Keratinocyte (primary cell): ENCODE measurements at regions not wholly inside any gene's neighbourhood (a gene's known extent, or its start where the extent isn't known, plus 50 kb on each side); places are given as distances from the start of the nearest gene placed in this dataset.

Experiments used
- DNase-seq: peaks from one replicate; pipeline ENCODE4 v3.0.0-alpha.2; 2011; ENCODE audit warnings: low read depth, missing footprints, low spot score
- FAIRE-seq: peaks from 2 replicates; lab custom pipeline; 2011; peaks lifted over from hg19 to GRCh38; lab: Jason Lieb, UNC
- H2AFZ ChIP-seq: 2 replicates; pipeline ENCODE4 v1.6.0; 2012; ENCODE audit warnings: low read length, control low read depth, inconsistent platforms; ENCODE audit not compliant: control insufficient read depth
- H3K27ac ChIP-seq: 2 replicates; pipeline ENCODE4 v1.5.1; 2011; ENCODE audit warnings: low read length; ENCODE audit not compliant: control insufficient read depth, insufficient read depth
- H3K27me3 ChIP-seq: 3 replicates; pipeline ENCODE4 v1.6.0; 2011; ENCODE audit warnings: low read length; ENCODE audit not compliant: control insufficient read depth, insufficient read depth; ENCODE audit errors: extremely low read depth
- H3K36me3 ChIP-seq, 2 experiments: 2 replicates in 1 of 2; 3 replicates in 1 of 2; pipeline ENCODE4 v1.5.1; 2011; ENCODE audit warnings: low read length in 2 of 2, mild to moderate bottlenecking in 1 of 2; ENCODE audit not compliant: control insufficient read depth in 2 of 2, insufficient read depth in 2 of 2; ENCODE audit errors: extremely low read depth in 1 of 2
- H3K4me1 ChIP-seq: 3 replicates; pipeline ENCODE4 v1.5.1; 2011; ENCODE audit warnings: low read length; ENCODE audit not compliant: control insufficient read depth, insufficient read depth; ENCODE audit errors: extremely low read depth
- H3K4me2 ChIP-seq: 3 replicates; pipeline ENCODE4 v1.6.0; 2011; ENCODE audit warnings: low read depth, low read length; ENCODE audit not compliant: control insufficient read depth, insufficient read depth; ENCODE audit errors: extremely low read depth
- H3K4me3 ChIP-seq, 3 experiments: fragments of 200-600 bp in 1 of 3; sonication (generic) in 1 of 3; 2 replicates in 2 of 3; 3 replicates in 1 of 3; pipeline ENCODE4 v1.5.1; 2011 to 2016; ENCODE audit warnings: low read length in 3 of 3, mild to moderate bottlenecking in 3 of 3, control low read depth in 2 of 3, inconsistent platforms in 1 of 3, low read depth in 1 of 3, mixed read lengths in 1 of 3, mixed run types in 1 of 3, moderate library complexity in 1 of 3; ENCODE audit not compliant: control insufficient read depth in 2 of 3, insufficient read depth in 2 of 3; ENCODE audit errors: extremely low read depth in 1 of 3
- H3K79me2 ChIP-seq: 2 replicates; pipeline ENCODE4 v1.6.0; 2012; ENCODE audit warnings: low read length; ENCODE audit not compliant: control insufficient read depth, insufficient read depth
- H3K9ac ChIP-seq: 3 replicates; pipeline ENCODE4 v1.6.0; 2011; ENCODE audit warnings: low read length; ENCODE audit not compliant: control insufficient read depth, insufficient read depth; ENCODE audit errors: extremely low read depth
- H3K9me1 ChIP-seq: 3 replicates; pipeline ENCODE4 v1.6.0; 2011; ENCODE audit warnings: low read length; ENCODE audit not compliant: control insufficient read depth, insufficient read depth; ENCODE audit errors: extremely low read depth
- H3K9me3 ChIP-seq: 2 replicates; pipeline ENCODE4 v1.5.1; 2012; ENCODE audit warnings: low read depth, low read length; ENCODE audit not compliant: control insufficient read depth
- H4K20me1 ChIP-seq: 3 replicates; pipeline ENCODE4 v1.6.0; 2011; ENCODE audit warnings: low read length; ENCODE audit not compliant: control insufficient read depth, insufficient read depth; ENCODE audit errors: extremely low read depth
- CTCF ChIP-seq, 3 experiments: IDR thresholded peaks in 1 of 3; conservative IDR thresholded peaks in 1 of 3; optimal IDR thresholded peaks in 1 of 3; 2 replicates in 2 of 3; 3 replicates in 1 of 3; pipeline versions ENCODE3 to v1.5.1; 2011; ENCODE audit warnings: low read length in 3 of 3, mild to moderate bottlenecking in 3 of 3, moderate library complexity in 2 of 3, control low read depth in 1 of 3, inconsistent platforms in 1 of 3; ENCODE audit not compliant: insufficient read depth in 2 of 3; ENCODE audit errors: extremely low read depth in 1 of 3
- EZH2 ChIP-seq: IDR thresholded peaks from one replicate; pipeline ENCODE4 v1.6.1; 2012; ENCODE audit warnings: inconsistent platforms, mild to moderate bottlenecking, low read length, moderate library complexity
- dilution Hi-C: fragments of 300-500 bp; cut with MboI; formaldehyde crosslinking; loops from one replicate; pipeline ENCODE4 v1.7.0; 2020; ENCODE audit warnings: low sequenced_read_pairs; ENCODE audit not compliant: extremely low pct_ligation_motif_present

- no peak for FAIRE-seq
- Histone ChIP-seq H3K36me3 (no peaks in the 10 kb centered on the region), H3K4me3 (no peak overlapping the region), H3K4me1 (no peaks in the 10 kb centered on the region), H4K20me1 (no peaks in the 10 kb centered on the region), H2AFZ (no peak overlapping the region), H3K9me3 (no peaks in the 10 kb centered on the region), H3K9me1 (no peaks in the 10 kb centered on the region), H3K27me3 (no peaks in the 10 kb centered on the region), H3K79me2 (no peaks in the 10 kb centered on the region), H3K27ac (no peak overlapping the region), H3K4me2 (no peak overlapping the region), H3K9ac (no peak overlapping the region)
- no peak for DNase-seq
- no peak for TF ChIP-seq CTCF (optimal IDR thresholded peaks at IDR 0.05 in 1 of 3, IDR thresholded peaks at IDR 0.05 in 1 of 3, conservative IDR thresholded peaks at IDR 0.05 in 1 of 3; ENCODE audit: extremely low read depth in 1 of 3, insufficient read depth in 2 of 3, low read length in 3 of 3)
- TF ChIP-seq EZH2, result no peak
- dilution Hi-C loops, result no loop called here
Observed at GRCh38 chr12:20122274-20122673, 246.1 kb upstream of the PDE3A start.

GRCh38 chr12:20123465-20123864 lies 244.9 kb upstream of the PDE3A start:
- Histone ChIP-seq H3K79me2 (no peaks in the 10 kb centered on the region), H3K4me3 (no peak overlapping the region), H3K27me3 (no peaks in the 10 kb centered on the region), H3K36me3 (no peaks in the 10 kb centered on the region), H3K9ac (no peak overlapping the region), H3K4me2 (no peak overlapping the region), H3K27ac (no peak overlapping the region), H3K9me1 (no peaks in the 10 kb centered on the region), H2AFZ (no peak overlapping the region), H3K4me1 (no peaks in the 10 kb centered on the region), H3K9me3 (no peaks in the 10 kb centered on the region), H4K20me1 (no peaks in the 10 kb centered on the region)
- no peak for DNase-seq
- dilution Hi-C loops, result no loop called here
- TF ChIP-seq CTCF (optimal IDR thresholded peaks at IDR 0.05 in 1 of 3, IDR thresholded peaks at IDR 0.05 in 1 of 3, conservative IDR thresholded peaks at IDR 0.05 in 1 of 3; ENCODE audit: extremely low read depth in 1 of 3, insufficient read depth in 2 of 3, low read length in 3 of 3), result no peak
- TF ChIP-seq EZH2, result no peak
- FAIRE-seq, result no peak
